ENCODE measurements at regions not wholly inside any gene's neighbourhood (a gene's known extent, or its start where the extent isn't known, plus 50 kb on each side); places are given as distances from the start of the nearest gene placed in this dataset.
"Not testable (repeated sequence)": the region's sequence is repeated elsewhere in the genome, so short reads cannot be mapped to it uniquely, and the experiment has no call there.

- DNase-seq (ENCODE audit: low spot score) = no peak
Measured at GRCh38 chr14:101080922-101081593, 177.5 kb upstream of the RTL1 start.

DNA sequence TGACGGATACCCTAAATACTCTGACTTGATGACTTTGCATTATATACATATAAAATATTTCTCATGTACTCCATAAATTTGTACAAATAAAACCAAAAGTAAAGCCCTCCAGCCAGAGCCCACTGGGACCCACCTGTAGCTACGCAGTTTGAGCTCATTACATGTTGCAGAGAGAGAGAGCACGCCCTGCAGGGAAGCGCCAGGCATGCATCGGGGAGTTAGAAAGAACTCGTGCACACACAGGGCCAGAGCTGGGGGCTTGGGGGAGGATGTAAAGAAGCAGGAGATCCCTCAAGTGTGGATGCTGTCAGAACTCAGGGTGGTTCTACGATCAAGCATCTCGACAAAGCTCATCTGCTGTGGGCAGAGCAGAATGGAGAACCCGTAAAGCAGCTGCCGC is 178.5 kb upstream of the RTL1 start:
- no peak for DNase-seq (ENCODE audit: low spot score)

DNA sequence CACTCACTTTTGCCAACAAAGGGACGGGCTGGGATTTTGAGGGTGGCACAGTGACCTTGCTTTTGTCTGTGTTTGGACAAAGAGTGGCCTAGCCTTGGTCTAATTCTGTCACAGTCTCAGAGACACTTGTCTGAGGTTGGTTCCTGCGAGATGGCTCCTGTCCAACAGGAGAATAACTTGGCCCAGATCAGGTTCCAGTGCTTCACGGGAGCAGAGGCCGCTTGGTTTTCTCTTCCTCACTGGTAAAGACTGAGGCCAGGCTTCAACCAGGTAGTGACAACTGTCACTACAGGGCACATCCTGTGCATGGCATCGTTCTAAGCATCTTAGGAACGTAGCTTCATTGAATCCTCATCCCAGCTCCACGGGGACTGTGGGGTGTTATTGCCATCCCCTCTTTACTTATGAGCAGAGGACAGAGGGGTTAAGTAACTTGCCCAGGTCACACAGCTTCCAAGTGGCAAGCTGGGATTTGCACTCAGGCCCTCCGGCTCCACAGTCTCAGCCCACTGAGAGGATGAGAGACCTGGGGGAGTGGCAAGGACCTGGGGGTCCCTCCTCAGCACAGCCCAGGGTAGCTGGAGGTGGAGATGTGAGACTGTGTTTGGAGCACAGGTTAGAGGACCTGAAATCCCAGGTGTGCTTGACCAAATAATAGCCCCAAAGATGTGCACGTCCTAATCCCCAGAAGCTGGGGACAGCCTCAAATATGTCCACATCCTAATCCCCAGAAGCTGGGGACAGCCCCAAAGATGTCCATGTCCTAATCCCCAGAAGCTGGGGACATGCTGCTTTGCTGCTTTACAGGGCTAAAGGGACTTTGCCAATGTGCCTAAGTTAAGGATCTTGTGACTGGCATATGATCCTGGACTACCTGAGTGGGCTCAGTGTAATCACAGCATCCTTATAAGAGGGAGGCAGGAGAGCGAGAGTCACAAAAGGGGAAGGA is 179.2 kb upstream of the RTL1 start:
- no peak for DNase-seq (ENCODE audit: low spot score)

DNA sequence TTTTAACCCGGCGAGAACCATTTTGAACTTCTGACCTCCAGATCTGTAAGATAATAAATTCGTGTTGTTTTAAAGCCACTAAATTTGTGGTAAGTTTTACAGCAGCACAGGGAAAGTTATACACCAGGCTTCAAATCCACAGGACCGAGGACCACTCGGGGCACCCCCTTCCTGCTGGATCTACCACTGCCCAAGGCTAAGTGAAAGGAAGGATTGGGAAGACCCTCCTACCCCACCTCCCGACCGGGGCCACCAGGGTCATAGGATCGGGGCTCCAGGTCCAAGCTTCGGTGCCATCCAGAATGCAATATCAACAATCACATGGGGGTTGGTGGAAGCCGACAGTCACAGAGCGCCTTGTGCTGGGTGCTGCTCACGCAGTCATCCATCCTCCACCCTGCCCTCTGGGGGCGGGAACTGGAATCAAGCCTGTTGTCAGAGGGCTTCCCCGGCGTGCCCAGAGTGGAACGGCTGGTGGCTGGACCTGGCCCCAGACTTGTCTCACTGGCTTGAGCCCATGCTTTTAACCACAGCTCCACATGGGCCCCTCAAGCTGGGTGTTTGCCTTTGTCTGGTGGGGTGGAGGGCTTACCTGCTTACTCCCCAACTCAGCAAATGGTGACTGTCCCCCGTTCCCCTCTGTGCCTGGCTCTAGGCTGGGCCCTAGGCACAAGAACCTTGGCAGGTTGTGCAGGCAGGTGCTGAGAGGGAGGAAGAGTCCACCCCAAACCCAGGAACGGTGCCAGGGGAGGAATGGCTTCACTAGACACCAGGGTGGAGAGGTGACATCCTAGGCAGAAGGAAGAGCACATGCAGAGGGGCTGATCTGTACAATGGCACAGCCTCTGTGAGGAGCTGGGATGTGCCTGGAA is 180.3 kb upstream of the RTL1 start:
- DNase-seq (ENCODE audit: low spot score) = no peak

DNA sequence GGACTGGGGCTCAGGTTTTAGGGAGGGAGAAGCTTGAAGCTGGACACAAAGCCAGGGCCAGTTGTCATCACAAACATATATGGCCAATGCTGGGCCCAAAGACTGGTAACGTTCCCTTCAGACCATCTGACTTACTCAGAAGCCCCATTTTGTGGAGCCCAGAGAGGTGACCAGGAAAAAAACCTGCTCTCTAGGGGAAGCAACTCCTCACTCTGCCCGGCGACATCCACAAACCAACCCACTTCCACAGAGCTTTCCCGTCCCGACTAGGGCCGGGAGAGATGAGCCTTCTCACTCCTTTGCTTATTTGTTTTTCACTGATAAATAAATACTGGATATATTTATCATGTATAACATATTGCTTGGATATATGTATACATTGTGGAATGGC is 180.9 kb upstream of the RTL1 start:
- DNase-seq (ENCODE audit: low spot score) = no peak

GRCh38 chr14:101086926-101087325 is 183.4 kb upstream of the RTL1 start:
- DNase-seq (ENCODE audit: low spot score) = no peak

DNA sequence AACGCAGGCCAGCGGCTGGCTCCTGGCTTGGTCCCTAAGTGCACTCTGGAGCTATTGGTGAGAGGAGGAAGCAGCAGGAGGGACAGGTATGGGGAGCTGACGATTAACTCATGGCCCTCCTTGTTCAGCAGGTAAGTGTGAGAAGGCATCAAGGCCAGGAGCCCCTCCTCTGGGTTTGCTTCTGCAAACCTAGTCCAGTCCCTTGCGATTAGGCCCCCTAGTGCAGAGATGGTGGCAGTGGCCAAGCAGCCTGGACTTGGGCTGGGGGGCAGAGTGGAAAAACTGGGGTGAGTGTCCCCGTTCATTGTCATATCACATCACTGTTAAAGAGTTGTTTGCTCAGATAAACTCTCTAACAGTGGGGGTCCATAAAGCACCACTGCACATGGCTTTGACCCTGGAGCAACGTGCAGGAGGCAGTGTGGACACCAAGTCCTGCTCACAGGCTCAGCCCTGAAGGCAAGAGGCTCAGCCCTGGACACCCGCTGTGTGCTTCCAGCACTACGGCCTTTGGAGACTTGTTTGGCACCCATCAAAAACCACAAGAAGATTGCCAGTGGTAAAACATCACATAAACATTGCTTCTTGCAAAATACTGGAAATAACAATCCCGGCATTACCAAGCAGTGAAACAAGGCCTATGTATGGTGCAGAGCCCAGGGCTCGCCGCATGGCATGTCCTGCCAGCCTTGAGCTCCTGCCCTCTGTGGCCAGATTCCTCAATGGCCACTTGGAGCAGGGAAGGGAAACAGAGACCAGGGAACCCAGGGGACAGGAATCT is 184.3 kb upstream of the RTL1 start:
- DNase-seq (ENCODE audit: low spot score) = no peak

DNA sequence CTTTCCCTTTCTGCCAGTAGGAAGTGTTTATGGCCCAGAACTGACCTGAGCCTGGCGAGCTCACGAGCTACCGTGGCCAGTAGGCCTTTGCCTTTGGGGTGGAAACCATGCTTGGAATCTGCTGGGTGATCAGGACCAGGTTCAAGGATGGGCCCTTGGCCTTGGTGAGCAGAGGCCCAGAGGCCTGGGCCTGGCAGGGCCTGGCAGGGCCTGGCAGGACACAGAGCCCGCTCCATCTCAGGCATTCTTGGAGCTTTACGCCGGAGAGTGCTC is 184.8 kb upstream of the RTL1 start:
- no peak for DNase-seq (ENCODE audit: low spot score)

GRCh38 chr14:101088714-101089113 is 185.2 kb upstream of the RTL1 start:
- DNase-seq (ENCODE audit: low spot score) = no peak

- not testable (repeated sequence) for DNase-seq (ENCODE audit: low spot score)
Measured at GRCh38 chr14:101090478-101090877, 187.0 kb upstream of the RTL1 start.

DNA sequence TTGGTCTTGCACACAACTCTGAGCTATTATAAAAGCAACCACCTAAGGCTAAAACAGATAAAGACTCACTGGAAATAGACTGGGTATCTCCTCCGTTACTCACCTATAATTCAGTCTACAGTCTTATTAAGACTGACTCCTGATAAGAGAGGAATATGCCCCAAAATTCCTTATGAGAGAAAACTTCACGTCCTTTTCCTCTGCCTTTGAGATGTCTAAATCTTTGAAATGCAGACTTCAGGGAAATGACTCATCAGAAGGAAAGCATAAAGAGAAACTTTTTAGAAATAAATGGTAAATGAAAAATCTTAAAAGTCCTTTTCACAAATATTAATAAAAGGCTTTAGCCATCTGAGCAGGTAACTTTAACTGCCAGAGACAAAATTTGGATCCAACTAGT is 187.5 kb upstream of the RTL1 start:
- DNase-seq (ENCODE audit: low spot score) = no peak

GRCh38 chr14:101094916-101095315 is 191.4 kb upstream of the RTL1 start:
- DNase-seq (ENCODE audit: low spot score) = not testable (repeated sequence)

DNA sequence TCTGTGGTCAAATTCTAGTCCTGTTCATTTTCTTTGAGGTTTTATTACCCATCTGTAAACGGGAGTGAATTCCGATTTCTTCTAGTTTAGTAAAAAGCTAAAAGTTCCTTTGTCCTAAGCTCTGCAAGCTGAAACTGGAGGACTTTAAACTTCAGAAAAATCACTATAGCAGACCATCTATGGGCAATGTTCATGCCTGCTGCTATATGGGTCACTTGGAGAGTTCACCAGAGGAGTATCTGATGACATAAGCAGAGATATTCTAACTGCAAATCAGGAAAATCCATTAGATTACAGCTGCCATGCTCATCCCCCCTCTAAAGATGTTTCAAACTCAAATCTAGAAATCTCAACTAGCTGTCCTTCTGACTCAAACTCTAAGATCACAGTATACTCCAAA is 193.0 kb upstream of the RTL1 start:
- DNase-seq (ENCODE audit: low spot score) = no peak

GRCh38 chr14:101097109-101097793 is 193.7 kb upstream of the RTL1 start:
- DNase-seq (ENCODE audit: low spot score) = no peak

DNA sequence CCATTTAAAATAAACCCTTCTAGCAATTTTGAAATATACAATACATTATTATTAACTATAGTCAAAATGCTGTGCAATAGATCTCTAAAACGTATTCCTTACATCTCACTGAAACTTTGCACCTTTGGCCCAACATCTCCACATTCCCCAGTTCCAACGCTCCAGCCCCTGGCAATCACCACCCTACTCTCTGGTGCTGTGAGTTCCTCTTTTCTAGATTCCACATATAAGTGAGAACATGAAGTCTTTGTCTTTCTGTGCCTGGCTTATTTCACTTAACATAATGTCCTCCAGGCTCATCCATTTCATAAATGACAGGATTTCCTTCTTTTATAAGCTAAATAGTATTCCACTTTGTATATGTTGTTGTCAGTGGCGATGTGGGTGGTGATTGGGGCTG is 194.7 kb upstream of the RTL1 start:
- DNase-seq (ENCODE audit: low spot score) = no peak

GRCh38 chr14:101098641-101099040 is 195.1 kb upstream of the RTL1 start:
- DNase-seq (ENCODE audit: low spot score) = no peak

- no peak for DNase-seq (ENCODE audit: low spot score)
Measured at GRCh38 chr14:101101456-101102056, 198.0 kb upstream of the RTL1 start.

DNA sequence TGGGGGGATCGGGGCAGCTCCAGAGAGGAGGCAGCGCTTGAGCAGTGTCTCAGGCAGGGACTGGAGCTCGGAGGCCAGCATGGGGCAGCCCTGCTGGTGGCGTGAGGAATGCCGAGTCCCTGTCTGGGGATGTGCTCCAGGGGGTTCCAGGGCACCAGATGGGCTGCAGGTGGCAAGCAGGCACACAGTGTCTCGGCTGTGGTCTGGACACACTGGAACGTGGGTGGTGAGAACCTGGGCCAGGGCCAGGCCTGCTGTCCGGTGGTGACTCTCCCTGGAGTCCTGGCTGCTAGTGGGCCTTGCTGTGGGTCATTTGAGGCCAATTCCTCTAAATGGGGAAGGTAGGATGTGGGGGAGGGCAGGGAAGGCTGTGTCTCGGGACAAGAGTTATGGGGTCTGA is 199.4 kb upstream of the RTL1 start:
- DNase-seq (ENCODE audit: low spot score) = no peak

- DNase-seq (ENCODE audit: low spot score) = no peak
Measured at GRCh38 chr14:101103321-101103901, 199.9 kb upstream of the RTL1 start.

GRCh38 chr14:101104485-101104884 is 201.0 kb upstream of the RTL1 start:
- no peak for DNase-seq (ENCODE audit: low spot score)

Data from A172 (cell line).